T-cell (primary cell): ENCODE measurements at regions not wholly inside any gene's neighbourhood (a gene's known extent, or its start where the extent isn't known, plus 50 kb on each side); places are given as distances from the start of the nearest gene placed in this dataset.
"Not testable (repeated sequence)": the region's sequence is repeated elsewhere in the genome, so short reads cannot be mapped to it uniquely, and the experiment has no call there.

Source experiments
- ATAC-seq, 4 experiments: fragments of 200-7000 bp in 3 of 4; fragments of 150-1000 bp in 1 of 4; cut with Tn5 transposase; replicated peaks in 1 of 4; 1 replicate in 3 of 4; 2 replicates in 1 of 4; pipeline ENCODE4 v1.10.0; 2021; ENCODE audit warnings: moderate library complexity in 3 of 4, mild to moderate bottlenecking in 2 of 4, moderate number of reproducible peaks in 1 of 4
- CTCF ChIA-PET, 2 donors: fragments of 300-600 bp; sonication (Branson Sonifier 250); formaldehyde crosslinking; loops; one replicate each; lab custom pipeline; 2022; ENCODE audit warnings: antibody characterized with exemption in 2 of 2; lab: Charles Lee
- POLR2A ChIA-PET, 2 donors: fragments of 300-600 bp; sonication (Branson Sonifier 250); formaldehyde crosslinking; loops; one replicate each; lab custom pipeline; 2022; ENCODE audit warnings: antibody characterized with exemption in 2 of 2; lab: Charles Lee
- DNase-seq, 35 experiments: peaks; one replicate each; pipeline versions ENCODE4 v3.0.0 to v3.0.0-alpha.2; 2013 to 2023
- H3K27ac ChIP-seq: one replicate; pipeline ENCODE4 v1.5.1; 2013; ENCODE audit warnings: low read length
- H3K27me3 ChIP-seq, 2 experiments: replicated peaks in 1 of 2; 1 replicate in 1 of 2; 2 replicates in 1 of 2; pipeline versions ENCODE4 v1.6.1 to v1.7.0; 2013; ENCODE audit warnings: low read length in 1 of 2, mixed read lengths in 1 of 2; ENCODE audit not compliant: control insufficient read depth in 2 of 2, insufficient read depth in 2 of 2; ENCODE audit errors: extremely low read depth in 1 of 2
- H3K36me3 ChIP-seq, 2 donors: 1 replicate in 1 of 2; 2 replicates in 1 of 2; pipeline versions ENCODE4 v1.6.1 to v1.7.0; 2013; ENCODE audit warnings: low read length in 1 of 2; ENCODE audit not compliant: control insufficient read depth in 2 of 2, insufficient read depth in 1 of 2; ENCODE audit errors: extremely low read depth in 1 of 2
- H3K4me1 ChIP-seq, 2 experiments: 1 replicate in 1 of 2; 2 replicates in 1 of 2; pipeline versions ENCODE4 v1.6.1 to v1.7.0; 2013; ENCODE audit warnings: low read length in 2 of 2, mixed read lengths in 1 of 2; ENCODE audit not compliant: insufficient read depth in 2 of 2, control insufficient read depth in 1 of 2; ENCODE audit errors: extremely low read depth in 1 of 2
- H3K4me3 ChIP-seq, 2 donors: 1 replicate in 1 of 2; 2 replicates in 1 of 2; pipeline versions ENCODE4 v1.5.1 to v1.7.0; 2013; ENCODE audit warnings: mild to moderate bottlenecking in 2 of 2, low read length in 1 of 2, moderate library complexity in 1 of 2; ENCODE audit not compliant: control insufficient read depth in 1 of 2; ENCODE audit errors: extremely low read depth in 1 of 2
- H3K9me3 ChIP-seq: 2 replicates; pipeline ENCODE4 v1.7.0; 2013
- H3K27ac Mint-ChIP-seq, 2 donors: one replicate each; pipeline ENCODE4 v1.8.0; 2020 to 2021; ENCODE audit warnings: mild to moderate bottlenecking in 2 of 2, mixed read lengths in 2 of 2
- H3K27me3 Mint-ChIP-seq, 2 donors: one replicate each; pipeline ENCODE4 v1.8.0; 2021 to 2022; ENCODE audit warnings: mixed read lengths in 2 of 2
- H3K36me3 Mint-ChIP-seq: one replicate; pipeline ENCODE4 v1.8.0; 2021; ENCODE audit warnings: mixed read lengths
- H3K4me1 Mint-ChIP-seq, 3 donors: one replicate each; pipeline ENCODE4 v1.8.0; 2020 to 2022; ENCODE audit warnings: mixed read lengths in 3 of 3, mild to moderate bottlenecking in 1 of 3
- H3K4me3 Mint-ChIP-seq, 3 donors: one replicate each; pipeline ENCODE4 v1.8.0; 2020 to 2022; ENCODE audit warnings: mild to moderate bottlenecking in 3 of 3, mixed read lengths in 3 of 3, moderate library complexity in 3 of 3
- H3K9me3 Mint-ChIP-seq, 3 donors: one replicate each; pipeline ENCODE4 v1.8.0; 2020 to 2022; ENCODE audit warnings: mixed read lengths in 3 of 3
- WGBS: methylation state at CpG from one replicate; pipeline ENCODE4 v1.1.5; 2013; ENCODE audit warnings: missing lambda C conversion rate; ENCODE audit not compliant: insufficient coverage; 5-methylcytosine and 5-hydroxymethylcytosine counted together

GRCh38 chrX:73916489-73916888, 64.0 kb upstream of the XIST start:
- no peaks in the 10 kb centered on the region for H3K27me3 ChIP-seq
- ChIA-PET POLR2A (no interaction called here), CTCF (no interaction called here)
- no peak overlapping the region for H3K27ac ChIP-seq
- H3K36me3 ChIP-seq: no peaks in the 10 kb centered on the region
- DNase-seq: no peak
- no peak overlapping the region for H3K4me3 ChIP-seq
- no peak for ATAC-seq
- H3K27me3 Mint-ChIP-seq: peaks cover 2 to 14% of the 10 kb centered on the region in 2 donors
- no peaks in the 10 kb centered on the region for H3K4me1 Mint-ChIP-seq
- no peaks in the 10 kb centered on the region for H3K9me3 Mint-ChIP-seq
- H3K36me3 Mint-ChIP-seq: no peaks in the 10 kb centered on the region
- H3K27ac Mint-ChIP-seq: no peak overlapping the region
- H3K9me3 ChIP-seq: no peaks in the 10 kb centered on the region
- H3K4me3 Mint-ChIP-seq: no peak overlapping the region
- no peaks in the 10 kb centered on the region for H3K4me1 ChIP-seq

GRCh38 chrX:73914792-73915191, 62.3 kb upstream of the XIST start:
- CTCF ChIA-PET, POLR2A ChIA-PET, H3K27ac Mint-ChIP-seq, H3K4me3 ChIP-seq, ATAC-seq, H3K9me3 ChIP-seq, H3K4me1 ChIP-seq, H3K36me3 Mint-ChIP-seq, H3K27me3 ChIP-seq, H3K36me3 ChIP-seq, DNase-seq, H3K4me1 Mint-ChIP-seq, H3K27ac ChIP-seq, H3K4me3 Mint-ChIP-seq, H3K9me3 Mint-ChIP-seq: not testable (repeated sequence)
- H3K27me3 Mint-ChIP-seq: peaks cover 5 to 18% of the 10 kb centered on the region in 2 donors

- no peaks in the 10 kb centered on the region for H3K9me3 Mint-ChIP-seq
- no peak for ATAC-seq
- H3K36me3 ChIP-seq: no peaks in the 10 kb centered on the region
- H3K4me3 Mint-ChIP-seq: no peak overlapping the region
- no peak for DNase-seq
- no peaks in the 10 kb centered on the region for H3K4me1 ChIP-seq
- H3K9me3 ChIP-seq: no peaks in the 10 kb centered on the region
- no peaks in the 10 kb centered on the region for H3K36me3 Mint-ChIP-seq
- no peak overlapping the region for H3K4me3 ChIP-seq
- H3K27ac ChIP-seq: no peak overlapping the region
- WGBS: 84% methylated on average over 3 of the region's 5 CpGs
- ChIA-PET CTCF (interaction anchor here in 1 of 2 donors (0.5 to 0.7 kb wide), 2 partner anchors 65 to 146 kb away, joined by 3 to 4 read pairs; no protein-coding TSS in a partner anchor), POLR2A (interaction anchor here in 1 of 2 donors (0.6 kb wide), 2 partner anchors 33 to 340 kb away, joined by 3 read pairs; no protein-coding TSS in a partner anchor)
- no peak overlapping the region for H3K27ac Mint-ChIP-seq
- no peaks in the 10 kb centered on the region for H3K4me1 Mint-ChIP-seq
- H3K27me3 Mint-ChIP-seq: peaks cover 5 to 18% of the 10 kb centered on the region in 2 donors
- H3K27me3 ChIP-seq: no peaks in the 10 kb centered on the region
Observed at GRCh38 chrX:73913580-73913979, 61.1 kb upstream of the XIST start.

GRCh38 chrX:73911946-73912345, 59.4 kb upstream of the XIST start:
- H3K27ac Mint-ChIP-seq, DNase-seq, H3K4me3 Mint-ChIP-seq, H3K4me3 ChIP-seq, POLR2A ChIA-PET, H3K4me1 ChIP-seq, H3K9me3 Mint-ChIP-seq, ATAC-seq, H3K9me3 ChIP-seq, H3K27ac ChIP-seq, H3K36me3 ChIP-seq, H3K27me3 ChIP-seq, H3K36me3 Mint-ChIP-seq, H3K4me1 Mint-ChIP-seq: not testable (repeated sequence)
- H3K27me3 Mint-ChIP-seq: peaks cover 5 to 15% of the 10 kb centered on the region in 2 donors
- WGBS: 80% methylated on average over 1 of the region's 5 CpGs
- CTCF ChIA-PET: interaction anchor here in 1 of 2 donors (0.7 kb wide), 1 partner anchor 13 kb away, joined by 4 read pairs; no protein-coding TSS in a partner anchor

- H3K27ac Mint-ChIP-seq, H3K27me3 Mint-ChIP-seq, H3K4me3 ChIP-seq, POLR2A ChIA-PET, H3K27ac ChIP-seq, H3K36me3 ChIP-seq, H3K36me3 Mint-ChIP-seq, H3K4me3 Mint-ChIP-seq, H3K27me3 ChIP-seq, CTCF ChIA-PET, H3K4me1 Mint-ChIP-seq, H3K9me3 ChIP-seq, H3K4me1 ChIP-seq, ATAC-seq, DNase-seq: not testable (repeated sequence)
- no CpG with 5 or more reads among the region's 2 CpGs for WGBS
- H3K9me3 Mint-ChIP-seq: peaks cover 3 to 14% (median 5%) of the 10 kb centered on the region in 3 donors
Observed at GRCh38 chrX:73905749-73906374, 53.3 kb upstream of the XIST start.

- H3K4me1 ChIP-seq: no peaks in the 10 kb centered on the region
- no peaks in the 10 kb centered on the region for H3K27me3 ChIP-seq
- ChIA-PET CTCF (no interaction called here), POLR2A (no interaction called here)
- no peaks in the 10 kb centered on the region for H3K9me3 ChIP-seq
- Mint-ChIP-seq H3K9me3 (peaks cover 3 to 14% (median 5%) of the 10 kb centered on the region in 3 donors), H3K4me1 (no peaks in the 10 kb centered on the region), H3K4me3 (no peak overlapping the region), H3K36me3 (no peaks in the 10 kb centered on the region), H3K27me3 (no peaks in the 10 kb centered on the region), H3K27ac (no peak overlapping the region)
- no peak overlapping the region for H3K4me3 ChIP-seq
- no peak for DNase-seq
- no CpG with 5 or more reads among the region's 3 CpGs for WGBS
- ATAC-seq: no peak
- no peaks in the 10 kb centered on the region for H3K36me3 ChIP-seq
- no peak overlapping the region for H3K27ac ChIP-seq
Observed at GRCh38 chrX:73903941-73904340, 51.4 kb upstream of the XIST start.
